HG03159 (cell line): ENCODE measurements at regions not wholly inside any gene's neighbourhood (a gene's known extent, or its start where the extent isn't known, plus 50 kb on each side); places are given as distances from the start of the nearest gene placed in this dataset.
"Not testable (repeated sequence)": the region's sequence is repeated elsewhere in the genome, so short reads cannot be mapped to it uniquely, and the experiment has no call there.

Source experiments
- ATAC-seq: cut with Tn5 transposase; IDR thresholded peaks from one replicate; pipeline ENCODE4 v1.9.1; 2021; ENCODE audit warnings: mild to moderate bottlenecking, moderate library complexity; ENCODE audit not compliant: unreplicated experiment

- not testable (repeated sequence) for ATAC-seq
Observed at GRCh38 chr2:114018464-114018863, 128.6 kb downstream of the ACTR3 start.

DNA sequence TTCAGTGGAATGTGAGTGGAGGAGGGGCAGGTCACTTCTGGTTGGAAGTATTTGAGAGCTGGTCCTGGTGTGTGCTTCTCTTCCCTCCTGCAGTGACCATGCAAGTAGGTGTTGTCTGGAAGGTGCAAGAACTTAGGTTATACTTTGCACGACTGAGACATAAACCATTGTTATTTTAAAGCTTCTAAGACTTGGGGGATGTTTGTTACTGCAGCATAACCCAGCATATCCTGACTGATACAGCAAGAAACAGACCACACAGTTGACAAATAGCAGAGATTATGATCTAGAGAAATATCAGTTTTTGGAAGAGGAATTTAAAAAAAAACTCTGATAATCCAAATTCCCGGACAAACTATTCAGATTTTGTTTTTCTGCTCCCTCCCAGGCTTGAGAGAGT, 130.8 kb downstream of the ACTR3 start:
- no peak for ATAC-seq

GRCh38 chr2:114022360-114023085, 132.6 kb downstream of the ACTR3 start:
- no peak for ATAC-seq

GRCh38 chr2:114024326-114024725, 134.4 kb downstream of the ACTR3 start:
- ATAC-seq, result no peak

GRCh38 chr2:114025030-114025429, 135.1 kb downstream of the ACTR3 start:
- no peak for ATAC-seq

DNA sequence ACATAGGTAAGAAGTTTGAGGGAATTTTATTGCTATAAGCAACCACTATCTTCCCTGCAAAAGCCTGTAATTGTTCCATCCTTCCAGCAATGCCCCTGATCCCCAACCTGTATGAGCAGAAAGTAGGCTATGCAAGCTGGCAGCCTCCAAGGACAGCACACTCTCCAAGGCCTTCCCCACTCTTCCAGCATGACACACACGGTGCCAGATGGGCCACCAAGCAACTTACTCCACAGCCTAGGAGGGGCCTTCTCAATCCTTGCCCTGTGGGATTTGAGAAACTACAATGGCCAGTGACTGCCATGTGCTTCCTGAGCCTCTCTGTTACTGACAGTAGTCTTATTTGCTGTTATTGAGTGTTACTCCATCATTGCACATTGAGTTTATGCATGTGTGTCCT, 137.5 kb downstream of the ACTR3 start:
- ATAC-seq, result no peak

- ATAC-seq, result no peak
Observed at GRCh38 chr2:114031605-114032505, 142.0 kb downstream of the ACTR3 start.

DNA sequence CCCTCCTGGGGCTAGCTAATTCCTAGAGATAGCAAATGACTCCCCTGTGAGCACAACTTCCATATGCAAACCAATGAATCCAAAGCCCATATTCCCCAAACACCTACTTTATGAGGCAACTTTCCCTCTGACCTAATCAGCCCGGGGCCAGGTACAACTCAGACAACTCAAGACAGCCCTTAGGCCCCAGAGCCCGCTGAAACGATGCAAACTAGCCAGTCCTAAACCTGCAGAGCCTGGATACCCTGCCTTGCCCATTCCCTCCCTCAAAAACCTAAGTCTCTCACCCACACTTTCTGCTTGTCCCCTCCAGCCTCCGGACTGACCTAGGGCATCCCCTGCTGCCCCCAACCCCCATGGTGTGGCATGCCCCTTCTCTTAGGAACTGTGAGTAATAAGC, 142.8 kb downstream of the ACTR3 start:
- ATAC-seq, result no peak

DNA sequence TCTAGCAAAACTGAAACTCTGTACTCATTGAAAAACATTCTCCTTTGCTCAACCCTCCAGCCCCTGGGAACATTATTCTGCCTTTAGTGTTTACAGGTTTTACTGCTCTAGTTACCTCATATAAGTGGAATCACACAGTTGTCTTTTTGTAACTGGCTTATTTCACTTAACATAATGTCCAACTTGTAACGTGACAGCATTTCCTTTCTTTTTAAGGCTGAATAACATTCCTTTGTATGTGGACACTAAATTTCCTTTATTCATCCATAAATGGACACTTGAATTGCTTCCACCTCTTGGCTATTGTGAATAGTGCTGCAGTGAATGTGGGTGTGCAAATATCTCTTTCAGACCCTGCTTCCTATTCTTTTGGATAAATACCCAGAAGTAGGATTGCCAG, 144.9 kb downstream of the ACTR3 start:
- no peak for ATAC-seq

DNA sequence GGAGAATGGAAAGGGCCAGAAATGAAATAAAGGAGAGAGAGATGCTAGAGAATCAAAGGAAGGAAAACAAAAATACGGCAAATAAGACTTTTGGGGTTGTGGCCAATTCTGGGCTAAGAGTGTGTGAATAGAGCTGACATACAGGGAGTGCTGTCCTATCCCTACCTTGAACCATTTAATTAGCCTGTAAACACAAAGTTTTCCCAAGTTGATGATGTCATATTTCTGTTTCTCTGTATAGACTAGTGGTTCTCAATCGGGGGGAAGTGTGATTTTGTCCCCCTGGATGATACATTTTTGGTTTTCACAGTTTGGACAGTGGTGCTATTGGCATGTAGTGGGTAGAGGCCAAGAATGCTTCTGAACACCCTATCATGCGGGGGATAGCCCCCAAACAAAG, 148.8 kb downstream of the ACTR3 start:
- no peak for ATAC-seq

GRCh38 chr2:114039677-114040076, 149.8 kb downstream of the ACTR3 start:
- no peak for ATAC-seq

DNA sequence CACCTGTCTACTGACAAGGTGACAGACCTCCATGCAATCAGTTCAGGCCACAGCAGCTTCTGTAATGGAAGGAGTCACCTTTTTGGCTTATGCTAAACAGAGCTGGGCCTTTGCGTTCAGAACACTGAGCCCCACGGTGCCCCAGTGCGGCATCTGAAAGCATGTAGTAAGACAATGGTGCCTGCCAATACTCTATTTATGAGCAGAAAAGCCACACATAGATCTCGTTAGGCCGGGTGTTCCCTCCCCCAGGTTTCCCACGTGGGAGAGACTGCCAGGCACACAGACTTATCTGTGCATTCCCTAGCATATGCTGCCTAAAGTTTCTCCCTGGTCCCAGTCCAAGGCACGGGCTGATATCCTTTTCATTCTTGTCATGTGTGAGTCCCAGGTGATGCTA, 150.9 kb downstream of the ACTR3 start:
- no peak for ATAC-seq

DNA sequence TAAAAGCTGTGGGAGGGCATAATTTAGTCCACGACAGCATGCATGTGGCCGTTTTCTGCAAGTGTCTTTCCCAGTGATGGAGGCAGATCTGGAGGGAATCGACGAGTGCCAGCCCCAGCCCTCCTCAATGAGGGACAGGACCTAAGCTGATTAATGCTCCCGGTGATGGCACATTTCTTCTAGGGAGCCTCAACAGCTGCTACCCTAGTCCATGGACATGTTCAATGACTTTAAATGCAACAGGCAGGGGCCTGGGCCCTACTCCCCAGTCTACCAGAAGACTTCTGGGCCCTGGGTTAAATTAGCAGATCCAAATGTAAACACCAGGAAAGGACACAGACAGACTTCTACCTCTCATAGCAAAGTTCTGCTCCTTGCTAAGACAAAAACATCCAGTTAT, 155.1 kb downstream of the ACTR3 start:
- no peak for ATAC-seq

DNA sequence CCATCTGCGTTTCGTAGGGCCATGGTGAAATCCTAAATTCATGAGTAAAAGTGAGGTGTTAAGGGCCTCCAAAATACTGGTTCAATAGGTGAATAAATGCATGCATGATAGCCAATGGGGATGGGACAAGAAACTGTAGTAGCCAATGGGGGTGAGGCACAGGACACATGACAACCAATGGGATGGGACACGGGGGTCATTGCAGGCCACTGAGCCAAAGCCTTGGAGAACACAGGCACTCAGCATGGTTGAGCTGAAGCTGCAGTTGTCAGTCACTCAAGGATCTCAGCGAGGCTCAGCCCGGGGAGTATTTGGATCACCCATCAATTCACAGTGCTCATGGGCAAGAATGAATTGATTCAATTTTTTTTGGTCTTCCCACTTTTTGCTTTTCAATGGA, 156.5 kb downstream of the ACTR3 start:
- no peak for ATAC-seq

DNA sequence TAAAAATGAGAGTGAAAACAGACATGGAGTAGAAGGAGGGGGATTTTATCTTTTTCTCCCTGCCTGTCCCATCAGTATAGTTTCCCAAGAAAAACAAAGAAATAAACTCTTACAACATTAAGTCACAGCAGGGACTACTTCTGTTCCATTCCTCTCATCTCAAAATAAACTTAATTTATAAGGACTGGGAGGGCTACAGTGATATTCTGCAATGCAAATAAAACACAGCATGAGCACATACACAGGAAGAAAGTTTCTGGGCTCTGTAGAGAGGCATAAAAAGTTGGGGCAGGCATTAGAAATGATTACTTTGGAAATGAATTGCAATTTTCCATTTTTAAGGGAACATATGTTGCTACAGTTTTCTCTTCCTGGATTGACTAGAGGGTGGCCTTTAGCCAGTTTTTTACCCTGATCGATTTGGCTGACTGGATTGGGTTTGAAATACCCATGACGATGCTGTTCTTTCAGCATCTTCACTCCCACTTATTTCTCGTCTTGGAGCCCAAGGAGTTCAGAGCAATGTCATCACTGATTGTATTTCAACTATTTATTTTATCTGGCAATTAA, 157.1 kb downstream of the ACTR3 start:
- no peak for ATAC-seq

- no peak for ATAC-seq
Observed at GRCh38 chr2:114049280-114049679, 159.4 kb downstream of the ACTR3 start.

DNA sequence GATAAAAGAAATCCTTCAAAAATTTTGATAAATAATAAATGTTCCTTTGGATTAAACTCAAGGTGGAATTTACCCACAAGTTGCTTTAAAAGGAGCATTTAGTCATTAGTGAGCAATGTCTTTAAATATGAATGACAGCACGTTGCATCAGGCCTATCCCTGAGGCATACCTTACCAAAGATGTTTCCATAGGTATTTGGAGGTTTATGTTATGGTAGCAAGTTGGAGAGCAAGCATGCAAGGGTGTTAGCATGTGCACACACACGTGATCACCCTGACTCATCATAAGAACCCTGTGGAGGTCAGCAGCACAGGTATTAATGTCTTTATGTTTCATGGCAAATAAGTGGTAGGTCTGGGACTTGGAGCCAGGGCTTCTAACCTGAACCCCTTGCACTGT, 159.9 kb downstream of the ACTR3 start:
- ATAC-seq, result no peak

GRCh38 chr2:114056294-114057143, 166.6 kb downstream of the ACTR3 start:
- peak; percentile 65 for ATAC-seq

DNA sequence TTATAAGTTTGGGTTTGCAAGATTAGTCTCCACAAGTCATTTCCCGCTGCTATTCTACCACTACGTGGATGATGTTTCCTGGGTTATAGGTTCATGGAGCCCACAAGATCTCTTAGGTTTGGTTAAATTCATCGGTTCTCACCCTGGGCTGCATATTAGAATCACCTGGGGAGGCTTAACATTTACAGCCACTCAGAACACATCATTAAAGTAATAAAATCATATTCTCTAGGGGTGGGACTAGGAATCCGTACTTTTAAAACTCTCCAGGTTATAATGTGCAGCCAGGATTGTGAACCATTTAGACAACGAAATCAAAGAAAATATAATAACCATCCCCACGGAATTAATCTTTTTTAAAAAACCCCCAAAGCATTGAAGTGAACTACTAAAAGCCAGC, 167.7 kb downstream of the ACTR3 start:
- ATAC-seq, result no peak

GRCh38 chr2:114061566-114062098, 171.7 kb downstream of the ACTR3 start:
- no peak for ATAC-seq

DNA sequence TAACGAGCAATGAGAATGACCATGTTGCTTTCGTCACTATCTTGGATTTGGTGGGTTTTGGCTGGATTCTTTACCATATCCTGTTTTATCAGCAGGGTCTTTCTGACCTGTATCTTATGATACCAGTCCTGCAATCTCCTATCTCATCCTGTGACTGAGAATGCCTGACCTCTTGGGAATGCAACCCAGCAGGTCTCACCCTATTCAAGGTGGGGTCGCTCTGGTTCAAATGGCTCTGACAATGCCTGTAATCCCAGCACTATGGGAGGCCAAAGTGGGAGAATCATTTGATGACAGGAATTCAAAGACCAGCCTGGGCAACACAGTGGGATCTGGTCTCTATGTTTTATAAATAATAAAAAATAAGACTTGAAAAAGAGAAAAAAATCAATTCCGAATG, 173.5 kb downstream of the ACTR3 start:
- no peak for ATAC-seq
